OCI-LY7 (cell line): ENCODE measurements at regions not wholly inside any gene's neighbourhood (a gene's known extent, or its start where the extent isn't known, plus 50 kb on each side); places are given as distances from the start of the nearest gene placed in this dataset.

Experiments
- BruUV-seq: library from RNA; stranded (reverse); fragments of 400-500 nt; replicated peaks from 2 replicates; lab custom pipeline; 2021; lab: Mats Ljungman, UMichigan
- CTCF ChIA-PET: fragments of 300-600 bp; sonication (Branson Sonifier 250); formaldehyde crosslinking; loops from one replicate; lab custom pipeline; 2022; ENCODE audit warnings: antibody characterized with exemption; ENCODE audit not compliant: unreplicated experiment; lab: Charles Lee
- POLR2A ChIA-PET: fragments of 300-600 bp; sonication (Branson Sonifier 250); formaldehyde crosslinking; loops from one replicate; lab custom pipeline; 2022; ENCODE audit warnings: antibody characterized with exemption; lab: Charles Lee
- DNase-seq: peaks from one replicate; pipeline ENCODE4 v3.0.0-alpha.2; 2015; ENCODE audit warnings: low spot score
- H2AFZ ChIP-seq: fragments of 200-600 bp; sonication (generic), shearing (Covaris generic); 2 replicates; pipeline ENCODE4 v1.6.1; 2014; ENCODE audit warnings: mild to moderate bottlenecking, antibody characterized with exemption, low read length, moderate library complexity
- H3K27ac ChIP-seq: fragments of 200-600 bp; sonication (generic); 2 replicates; pipeline ENCODE4 v1.5.1; 2014; ENCODE audit warnings: mixed run types, low read depth, mild to moderate bottlenecking, moderate library complexity, low read length, inconsistent platforms; ENCODE audit not compliant: poor library complexity, severe bottlenecking
- H3K36me3 ChIP-seq: fragments of 200-600 bp; sonication (generic); 2 replicates; pipeline ENCODE4 v1.6.1; 2014; ENCODE audit warnings: mild to moderate bottlenecking, antibody characterized with exemption, low read length, moderate library complexity, mixed read lengths; ENCODE audit not compliant: insufficient read depth
- H3K4me1 ChIP-seq: fragments of 200-600 bp; sonication (generic); 2 replicates; pipeline ENCODE4 v1.5.1; 2014; ENCODE audit warnings: mild to moderate bottlenecking, low read length; ENCODE audit not compliant: insufficient read depth, poor library complexity, severe bottlenecking
- H3K4me2 ChIP-seq: fragments of 200-600 bp; sonication (generic); 2 replicates; pipeline ENCODE4 v1.6.1; 2014; ENCODE audit warnings: mild to moderate bottlenecking, low read length
- H3K4me3 ChIP-seq: fragments of 200-600 bp; sonication (generic); 2 replicates; pipeline ENCODE4 v1.5.1; 2014; ENCODE audit warnings: mild to moderate bottlenecking, low read depth, low read length; ENCODE audit not compliant: poor library complexity, severe bottlenecking
- H3K79me2 ChIP-seq: fragments of 200-600 bp; sonication (generic); 2 replicates; pipeline ENCODE4 v1.6.1; 2016; ENCODE audit warnings: low read depth, mild to moderate bottlenecking, low read length, moderate library complexity, mixed read lengths; ENCODE audit not compliant: insufficient read depth
- H3K9me2 ChIP-seq: fragments of 200-600 bp; sonication (generic); 2 replicates; pipeline ENCODE4 v1.6.1; 2016; ENCODE audit warnings: mild to moderate bottlenecking, low read length, mixed read lengths; ENCODE audit not compliant: insufficient read depth
- H3K9me3 ChIP-seq: fragments of 200-600 bp; sonication (generic); 2 replicates; pipeline ENCODE4 v1.6.1; 2014; ENCODE audit warnings: mild to moderate bottlenecking, mixed run types, low read length, mixed read lengths
- H4K20me1 ChIP-seq: fragments of 200-600 bp; sonication (generic); 2 replicates; pipeline ENCODE4 v1.6.1; 2014; ENCODE audit warnings: mild to moderate bottlenecking, antibody characterized with exemption, low read length, moderate library complexity, mixed read lengths; ENCODE audit not compliant: insufficient read depth
- EZH2phosphoT487 ChIP-seq: fragments of 200-600 bp; sonication (generic); IDR thresholded peaks from 2 replicates; pipeline ENCODE4 v1.6.1; 2018; ENCODE audit warnings: low read depth, borderline replicate concordance, mild to moderate bottlenecking, mixed run types, antibody characterized with exemption, low read length, moderate library complexity, mixed read lengths
- intact Hi-C: fragments of 100-400 bp; cut with micrococcal nuclease; formaldehyde crosslinking; loops from one replicate; pipeline ENCODE4 v1.10.0; 2022; ENCODE audit not compliant: unreplicated experiment
- TF ChIP-seq, protein P1 (sequence below): fragments of 200-600 bp; sonication (generic); conservative IDR thresholded peaks from 2 replicates; pipeline ENCODE4 v1.5.1; 2014; ENCODE audit warnings: mild to moderate bottlenecking, antibody characterized with exemption, low read length, moderate library complexity, mixed read lengths

DNA sequence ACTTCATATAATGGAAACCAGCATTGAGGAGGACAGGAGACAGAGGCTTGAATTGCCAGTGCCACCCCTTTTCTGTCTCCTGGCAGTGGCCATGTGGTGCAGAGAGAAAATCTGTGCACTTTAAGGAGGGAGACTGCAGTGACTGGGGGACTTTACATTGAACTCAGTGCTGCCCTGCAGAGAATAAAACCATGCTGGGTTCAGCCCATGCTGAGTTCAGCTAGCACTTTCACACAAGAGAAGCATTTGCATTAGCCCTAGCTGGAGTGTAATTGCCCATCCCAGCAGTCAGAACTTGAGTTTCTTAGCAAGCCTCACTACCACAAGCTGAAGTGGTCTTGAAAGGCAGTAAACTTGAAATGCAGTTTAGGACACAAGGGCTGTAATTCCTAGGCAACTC, 677.5 kb downstream of the ZPLD1 start:
- H3K4me2 ChIP-seq: no peak overlapping the region
- POLR2A ChIA-PET: no interaction called here
- no peak for TF ChIP-seq EZH2phosphoT487
- TF ChIP-seq, protein P1, sequence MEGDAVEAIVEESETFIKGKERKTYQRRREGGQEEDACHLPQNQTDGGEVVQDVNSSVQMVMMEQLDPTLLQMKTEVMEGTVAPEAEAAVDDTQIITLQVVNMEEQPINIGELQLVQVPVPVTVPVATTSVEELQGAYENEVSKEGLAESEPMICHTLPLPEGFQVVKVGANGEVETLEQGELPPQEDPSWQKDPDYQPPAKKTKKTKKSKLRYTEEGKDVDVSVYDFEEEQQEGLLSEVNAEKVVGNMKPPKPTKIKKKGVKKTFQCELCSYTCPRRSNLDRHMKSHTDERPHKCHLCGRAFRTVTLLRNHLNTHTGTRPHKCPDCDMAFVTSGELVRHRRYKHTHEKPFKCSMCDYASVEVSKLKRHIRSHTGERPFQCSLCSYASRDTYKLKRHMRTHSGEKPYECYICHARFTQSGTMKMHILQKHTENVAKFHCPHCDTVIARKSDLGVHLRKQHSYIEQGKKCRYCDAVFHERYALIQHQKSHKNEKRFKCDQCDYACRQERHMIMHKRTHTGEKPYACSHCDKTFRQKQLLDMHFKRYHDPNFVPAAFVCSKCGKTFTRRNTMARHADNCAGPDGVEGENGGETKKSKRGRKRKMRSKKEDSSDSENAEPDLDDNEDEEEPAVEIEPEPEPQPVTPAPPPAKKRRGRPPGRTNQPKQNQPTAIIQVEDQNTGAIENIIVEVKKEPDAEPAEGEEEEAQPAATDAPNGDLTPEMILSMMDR: no peak
- H4K20me1 ChIP-seq: no peaks in the 10 kb centered on the region
- CTCF ChIA-PET: no interaction called here
- no peak overlapping the region for H3K27ac ChIP-seq
- H3K9me3 ChIP-seq: no peaks in the 10 kb centered on the region
- intact Hi-C loops: no loop called here
- no TSS peak for BruUV-seq
- no peaks in the 10 kb centered on the region for H3K36me3 ChIP-seq
- H3K9me2 ChIP-seq: no peaks in the 10 kb centered on the region
- H3K4me3 ChIP-seq: no peak overlapping the region
- no peak overlapping the region for H2AFZ ChIP-seq
- no peaks in the 10 kb centered on the region for H3K79me2 ChIP-seq
- H3K4me1 ChIP-seq: no peaks in the 10 kb centered on the region
- no peak for DNase-seq

DNA sequence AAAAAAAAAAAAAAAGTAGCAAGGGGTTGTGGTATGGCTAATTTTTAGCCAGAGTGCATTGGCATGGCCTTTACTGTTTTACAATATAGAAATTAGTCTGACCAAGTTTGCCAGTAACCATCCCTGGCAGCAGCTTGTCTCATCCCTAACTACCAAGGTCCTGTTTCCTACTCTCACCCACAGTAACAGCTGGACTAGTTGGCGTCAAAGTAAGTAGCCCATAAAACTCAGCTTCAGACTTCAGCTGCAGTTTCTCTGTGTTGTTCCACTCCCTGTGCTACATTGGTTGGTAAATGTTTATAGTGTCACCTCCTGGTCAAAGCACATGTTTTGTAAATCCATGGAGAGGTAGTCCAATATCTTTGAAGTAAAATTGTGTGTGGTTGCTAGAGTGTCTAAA, 691.3 kb downstream of the ZPLD1 start:
- no peaks in the 10 kb centered on the region for H3K9me2 ChIP-seq
- H3K9me3 ChIP-seq: no peaks in the 10 kb centered on the region
- H3K4me3 ChIP-seq: no peak overlapping the region
- no peaks in the 10 kb centered on the region for H3K79me2 ChIP-seq
- H2AFZ ChIP-seq: no peak overlapping the region
- no peaks in the 10 kb centered on the region for H4K20me1 ChIP-seq
- intact Hi-C loops: no loop called here
- CTCF ChIA-PET: no interaction called here
- no peaks in the 10 kb centered on the region for H3K36me3 ChIP-seq
- H3K27ac ChIP-seq: no peak overlapping the region
- no peaks in the 10 kb centered on the region for H3K4me1 ChIP-seq
- DNase-seq: no peak
- no peak for TF ChIP-seq EZH2phosphoT487
- TF ChIP-seq, protein P1: no peak
- BruUV-seq: no TSS peak
- H3K4me2 ChIP-seq: no peak overlapping the region
- POLR2A ChIA-PET: no interaction called here

DNA sequence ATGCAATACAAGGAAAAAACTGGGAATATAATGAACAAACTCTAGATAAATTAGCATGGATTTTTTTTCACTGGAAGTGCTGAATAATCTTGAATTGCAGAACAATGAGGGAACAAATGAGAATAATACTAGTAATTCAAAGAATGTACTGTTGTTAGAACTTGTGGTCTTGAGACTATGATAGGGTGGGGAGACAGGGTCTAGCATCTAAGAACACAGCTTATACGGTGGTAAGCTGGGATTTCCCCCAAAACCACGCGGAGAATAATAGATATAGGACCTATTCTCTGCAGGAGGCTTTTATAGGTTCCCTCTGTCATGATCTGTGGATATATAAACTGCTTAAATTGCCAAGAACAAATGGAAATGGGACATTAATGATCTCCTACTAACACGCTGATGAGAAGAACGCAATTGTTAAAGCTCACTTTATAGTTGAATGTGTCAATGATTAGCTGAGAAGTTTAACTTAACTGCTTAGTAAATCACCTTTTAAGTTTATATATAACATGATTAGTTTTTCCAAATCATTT, 692.3 kb downstream of the ZPLD1 start:
- no peaks in the 10 kb centered on the region for H3K4me1 ChIP-seq
- no TSS peak for BruUV-seq

More for the DNA sequence above, 692.3 kb downstream of the ZPLD1 start:
- H3K9me2 ChIP-seq: no peaks in the 10 kb centered on the region
- H3K9me3 ChIP-seq: no peaks in the 10 kb centered on the region
- POLR2A ChIA-PET: no interaction called here
- H3K4me2 ChIP-seq: no peak overlapping the region
- H3K4me3 ChIP-seq: no peak overlapping the region
- TF ChIP-seq, protein P1: no peak
- TF ChIP-seq EZH2phosphoT487: no peak
- no peaks in the 10 kb centered on the region for H3K36me3 ChIP-seq
- H3K27ac ChIP-seq: no peak overlapping the region
- no peaks in the 10 kb centered on the region for H4K20me1 ChIP-seq
- no peak for DNase-seq
- CTCF ChIA-PET: no interaction called here
- no peak overlapping the region for H2AFZ ChIP-seq
- H3K79me2 ChIP-seq: no peaks in the 10 kb centered on the region
- intact Hi-C loops: no loop called here
